HT1080 (cell line): ENCODE measurements at regions not wholly inside any gene's neighbourhood (a gene's known extent, or its start where the extent isn't known, plus 50 kb on each side); places are given as distances from the start of the nearest gene placed in this dataset.
"Not testable (repeated sequence)": the region's sequence is repeated elsewhere in the genome, so short reads cannot be mapped to it uniquely, and the experiment has no call there.

Source experiments
- DNase-seq: peaks from one replicate; pipeline ENCODE4 v3.0.0-alpha.2; 2015; ENCODE audit warnings: low read depth

- DNase-seq, result no peak
Observed at GRCh38 chr12:30357766-30358490, 337.7 kb downstream of the IPO8 start.

DNA sequence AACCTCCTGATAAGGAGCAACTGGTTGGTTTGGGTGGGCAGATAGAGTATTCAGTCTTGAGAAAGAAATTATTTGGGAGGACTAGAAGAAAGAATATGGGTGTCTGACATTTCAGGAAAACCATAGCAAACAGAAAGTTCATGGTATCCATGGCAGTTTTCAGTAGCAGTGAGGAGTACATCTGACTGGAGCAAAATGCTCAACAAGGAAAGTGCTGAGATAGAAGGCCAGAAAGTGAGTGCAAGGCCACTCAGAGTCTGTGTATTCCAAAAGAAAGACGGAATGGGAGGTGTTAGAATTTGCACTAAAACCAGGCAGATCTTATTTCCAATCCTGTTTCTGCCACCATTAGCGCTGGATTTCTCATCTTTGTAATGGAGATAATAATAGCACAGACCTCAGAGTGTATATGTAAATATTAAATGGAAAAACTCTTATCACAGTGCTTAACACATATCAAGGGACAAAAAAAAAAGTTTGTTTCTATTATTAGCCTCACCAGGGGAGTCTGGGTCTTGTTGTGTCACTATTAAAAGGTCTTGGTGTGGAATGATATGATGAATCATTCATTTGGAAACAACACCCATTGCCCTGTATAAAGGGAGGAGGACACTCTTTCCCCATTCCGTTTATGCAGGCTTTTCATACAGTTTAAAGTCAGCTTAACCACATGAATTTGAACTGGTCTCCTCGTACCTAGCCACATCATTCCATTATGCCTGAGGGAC lies 349.8 kb downstream of the IPO8 start:
- DNase-seq, result no peak

DNA sequence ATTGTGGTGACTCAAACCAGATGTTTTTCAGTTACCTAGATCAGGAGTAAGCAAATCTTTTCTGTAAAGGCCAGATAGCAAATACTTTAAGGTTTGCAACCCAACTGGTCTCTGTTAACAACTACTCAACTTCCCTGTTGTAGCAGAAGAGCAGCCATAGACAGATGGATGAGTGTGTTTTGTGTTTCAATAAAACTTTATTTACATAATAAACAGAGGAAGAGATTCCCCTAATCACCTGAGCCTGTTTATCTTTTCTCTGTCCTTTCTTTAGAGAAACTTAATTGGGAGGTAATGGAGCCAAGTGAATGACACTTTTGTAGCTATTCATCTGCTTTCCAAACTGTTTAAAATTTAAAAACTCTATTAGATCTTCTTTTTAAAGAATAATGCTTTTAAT lies 365.1 kb downstream of the IPO8 start:
- no peak for DNase-seq

GRCh38 chr12:30329281-30329680 lies 366.4 kb downstream of the IPO8 start:
- DNase-seq, result no peak

GRCh38 chr12:30323008-30323407 lies 372.7 kb downstream of the IPO8 start:
- DNase-seq, result no peak

DNA sequence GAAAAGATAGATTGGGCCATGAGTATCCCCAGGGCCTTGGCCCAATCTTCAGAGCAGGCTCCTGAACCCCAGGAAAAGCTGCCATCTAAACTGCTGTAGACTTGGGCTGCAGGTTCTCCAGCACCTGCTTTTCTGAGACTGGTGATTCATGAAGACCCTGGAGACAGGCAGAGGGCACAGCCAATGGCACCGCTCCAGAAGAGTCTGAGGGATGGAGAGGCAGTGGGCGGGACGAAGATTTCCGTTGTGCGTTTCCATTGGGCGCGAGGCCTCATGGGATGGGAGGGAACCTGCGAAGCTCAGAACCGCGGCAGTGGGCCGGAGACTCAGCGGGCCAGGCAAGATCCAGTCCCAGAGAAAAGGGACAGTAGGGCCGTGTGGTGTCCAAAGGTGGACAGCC lies 375.1 kb downstream of the IPO8 start:
- DNase-seq, result no peak

GRCh38 chr12:30314506-30315100 lies 381.1 kb downstream of the IPO8 start:
- no peak for DNase-seq

DNA sequence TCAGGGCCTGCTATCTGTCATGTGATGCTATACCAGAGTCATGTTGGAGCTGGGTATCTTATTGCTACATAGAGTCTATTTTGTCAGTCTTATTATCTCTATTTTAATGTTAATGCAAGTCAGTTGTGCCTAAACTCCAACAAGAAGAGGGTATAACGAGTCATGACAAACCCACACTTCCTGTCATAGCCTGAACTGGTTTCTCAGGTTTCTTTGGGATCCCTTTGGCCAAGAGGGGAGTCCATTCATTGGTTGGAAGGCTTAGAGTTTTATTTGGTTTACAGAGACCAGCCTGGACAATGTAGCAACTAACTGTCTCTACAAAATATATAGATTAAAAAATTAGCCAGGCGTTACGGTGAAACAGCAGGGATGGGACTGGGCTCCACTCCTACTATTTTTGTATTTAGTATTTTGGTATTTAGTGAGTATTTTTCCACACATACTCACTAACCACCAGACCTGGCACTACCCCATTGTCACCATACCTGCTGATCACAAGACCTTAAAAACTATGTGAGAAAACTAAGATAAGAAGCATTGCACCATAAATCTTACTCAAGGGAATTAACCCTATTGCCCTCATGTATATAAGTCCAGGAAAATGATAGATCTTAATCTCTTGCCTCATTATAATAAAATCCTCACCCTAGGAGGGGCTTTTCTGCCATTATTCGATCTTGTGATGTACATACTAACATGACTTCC lies 387.5 kb downstream of the IPO8 start:
- DNase-seq, result no peak

DNA sequence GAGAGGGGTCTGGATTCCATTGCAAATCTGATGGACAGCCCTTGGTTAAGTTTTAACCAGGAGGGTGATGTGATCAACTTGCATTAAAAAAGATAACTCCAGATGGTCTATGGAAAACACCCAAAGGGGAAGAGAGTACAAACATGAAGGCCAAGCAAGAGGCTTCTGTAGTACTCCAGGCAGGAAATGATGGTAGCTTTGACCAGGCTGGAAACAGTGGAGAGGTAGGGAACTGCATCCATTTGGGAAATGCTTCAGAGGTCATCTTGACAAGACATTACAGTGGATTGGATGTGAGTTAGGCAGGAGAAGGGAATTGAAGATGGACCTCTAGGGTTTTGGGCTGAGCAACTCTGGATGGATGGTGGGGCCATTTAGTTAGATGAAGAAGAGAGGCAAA lies 391.1 kb downstream of the IPO8 start:
- DNase-seq, result no peak

DNA sequence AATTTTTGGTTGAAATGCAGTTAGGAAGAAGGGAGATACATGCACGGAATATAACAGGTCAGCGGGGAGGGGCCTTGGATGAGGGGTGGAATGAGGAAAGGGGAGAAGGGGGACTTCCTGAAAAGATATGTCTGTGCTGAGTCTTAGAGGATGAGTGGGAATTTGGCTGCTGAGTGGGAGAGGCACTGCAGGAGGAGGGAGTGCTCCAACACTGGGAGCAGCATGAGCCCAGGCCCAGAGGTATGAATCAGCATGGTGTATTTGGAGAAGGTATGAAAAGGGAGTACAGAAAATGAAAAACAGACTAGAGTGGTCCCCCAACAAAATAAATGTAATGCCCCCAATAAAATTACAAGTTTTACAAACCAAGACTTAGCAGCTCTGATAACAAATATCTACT lies 394.4 kb downstream of the IPO8 start:
- no peak for DNase-seq

GRCh38 chr12:30296486-30296885 lies 399.2 kb downstream of the IPO8 start:
- no peak for DNase-seq

- DNase-seq, result peak; percentile 5
Observed at GRCh38 chr12:30286345-30286926, 409.2 kb downstream of the IPO8 start.

DNA sequence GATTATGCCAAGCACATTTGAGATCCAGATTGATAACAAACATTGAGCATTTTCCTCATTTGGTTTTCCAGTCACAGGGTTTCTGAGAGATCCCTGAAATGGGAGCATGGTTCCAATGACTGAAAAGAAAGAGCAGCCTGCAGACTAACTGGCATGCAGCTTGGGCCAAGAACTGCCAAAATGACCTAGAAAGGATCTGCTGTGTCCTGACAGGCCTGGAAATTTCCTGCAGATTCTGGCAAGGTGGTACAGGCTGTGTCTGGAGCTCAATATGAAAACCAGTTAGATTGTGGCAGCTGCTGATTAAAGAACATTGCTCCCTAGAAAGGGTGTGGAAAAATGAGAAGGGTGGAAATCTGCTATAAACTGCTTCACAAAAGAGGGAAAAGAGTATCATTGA lies 417.3 kb downstream of the IPO8 start:
- DNase-seq, result no peak

DNA sequence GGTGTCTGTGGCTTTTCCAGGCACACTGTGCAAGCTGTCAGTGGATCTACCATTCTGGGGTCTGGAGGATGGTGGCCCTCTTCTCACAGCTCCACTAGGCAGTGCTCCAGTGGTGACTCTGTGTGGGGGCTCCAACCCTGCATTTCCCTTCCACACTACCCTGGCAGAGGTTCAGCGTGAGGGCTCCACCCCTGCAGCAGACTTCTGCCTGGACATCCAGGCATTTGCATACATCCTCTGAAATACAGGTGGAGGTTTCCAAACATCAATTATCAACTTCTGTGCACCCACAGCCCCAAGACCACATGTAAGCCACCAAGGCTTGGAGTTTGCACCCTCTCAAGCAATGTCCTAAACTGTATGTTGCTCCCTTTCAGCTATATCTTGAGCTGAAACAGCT lies 423.2 kb downstream of the IPO8 start:
- DNase-seq, result not testable (repeated sequence)

- no peak for DNase-seq
Observed at GRCh38 chr12:30269496-30269895, 426.2 kb downstream of the IPO8 start.

- no peak for DNase-seq
Observed at GRCh38 chr12:30268041-30268440, 427.6 kb downstream of the IPO8 start.

DNA sequence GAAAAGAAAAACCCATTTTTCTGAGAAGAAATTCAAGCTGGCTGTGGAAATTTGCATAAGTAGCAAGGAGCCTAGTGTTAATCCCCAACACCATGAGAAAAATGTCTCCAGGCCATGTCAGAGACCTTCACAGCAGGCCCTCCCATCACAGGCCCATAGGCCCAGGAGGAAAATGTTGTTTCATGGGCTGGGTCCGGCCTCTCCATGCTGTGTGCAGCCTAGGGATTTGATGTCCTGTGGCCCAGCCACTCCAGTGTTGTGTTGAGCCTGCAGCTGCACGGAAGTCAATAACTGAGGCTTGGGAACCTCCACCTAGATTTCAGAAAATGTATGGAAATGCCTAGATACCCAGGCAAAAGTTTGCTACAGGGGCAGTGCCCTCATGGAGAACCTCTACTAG lies 432.2 kb downstream of the IPO8 start:
- DNase-seq, result no peak

GRCh38 chr12:30257618-30258017 lies 438.1 kb downstream of the IPO8 start:
- peak; percentile 19 for DNase-seq

- no peak for DNase-seq
Observed at GRCh38 chr12:30251546-30251945, 444.1 kb downstream of the IPO8 start.

DNA sequence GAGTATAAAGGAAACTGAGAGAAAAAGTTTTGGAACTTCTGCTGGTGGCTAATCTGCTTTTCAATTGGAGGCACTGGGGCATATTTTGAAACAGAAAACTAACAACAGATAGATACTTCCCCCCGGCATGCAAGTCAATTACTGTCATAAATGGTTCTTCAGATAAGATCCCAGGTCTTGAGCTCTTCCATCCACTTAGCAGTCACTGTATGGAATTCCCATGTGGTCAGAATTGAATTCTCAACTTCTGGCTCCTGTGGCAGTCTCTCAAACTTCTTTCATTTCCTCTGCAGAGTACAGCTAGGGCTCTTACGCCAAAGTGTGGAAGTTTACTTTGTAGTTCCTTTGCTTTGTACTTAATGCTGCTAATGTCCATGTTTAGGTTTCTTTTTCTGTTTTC lies 452.2 kb downstream of the IPO8 start:
- no peak for DNase-seq

- DNase-seq, result no peak
Observed at GRCh38 chr12:30219047-30219446, 435.3 kb upstream of the TMTC1 start.

- DNase-seq, result no peak
Observed at GRCh38 chr12:30218073-30218472, 434.3 kb upstream of the TMTC1 start.
